ENCODE measurements at regions not wholly inside any gene's neighbourhood (a gene's known extent, or its start where the extent isn't known, plus 50 kb on each side); places are given as distances from the start of the nearest gene placed in this dataset.

DNA sequence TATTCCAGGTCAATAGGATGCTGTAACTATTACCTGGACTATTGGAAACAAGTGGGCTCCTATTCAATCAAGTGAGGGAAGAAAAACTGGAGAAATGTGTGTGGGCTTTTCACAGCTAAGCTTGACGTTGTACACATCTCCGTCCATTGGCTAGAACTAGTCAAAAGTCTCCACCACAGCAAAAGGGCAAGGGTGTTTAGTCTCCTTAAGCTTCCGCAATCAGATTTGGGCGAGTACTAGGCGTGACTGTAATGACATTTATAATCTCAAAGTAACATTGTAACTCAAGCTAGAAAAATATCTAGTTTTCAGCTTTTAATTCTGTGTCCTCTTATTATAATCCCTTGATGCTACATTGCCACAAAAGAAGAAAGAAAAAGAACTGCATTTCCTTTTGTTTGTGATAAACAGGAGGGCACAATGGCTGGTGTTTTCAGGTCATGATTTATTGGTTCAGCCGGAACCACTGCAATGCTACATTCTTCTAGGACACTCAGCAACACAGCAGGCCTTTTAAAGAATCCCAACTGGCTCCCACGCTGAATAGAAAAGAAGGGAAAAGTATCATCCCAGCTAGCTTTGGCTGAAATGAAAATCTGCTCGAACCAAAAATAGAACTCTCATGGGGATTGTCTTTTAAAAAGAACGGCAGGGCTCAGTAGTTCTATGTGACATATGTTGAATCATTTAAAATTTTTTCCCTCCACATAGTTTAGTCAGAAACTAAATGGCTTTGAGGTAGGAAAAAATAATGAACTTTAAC, 387.7 kb downstream of the BTBD3 start:
- no peak for DNase-seq

DNA sequence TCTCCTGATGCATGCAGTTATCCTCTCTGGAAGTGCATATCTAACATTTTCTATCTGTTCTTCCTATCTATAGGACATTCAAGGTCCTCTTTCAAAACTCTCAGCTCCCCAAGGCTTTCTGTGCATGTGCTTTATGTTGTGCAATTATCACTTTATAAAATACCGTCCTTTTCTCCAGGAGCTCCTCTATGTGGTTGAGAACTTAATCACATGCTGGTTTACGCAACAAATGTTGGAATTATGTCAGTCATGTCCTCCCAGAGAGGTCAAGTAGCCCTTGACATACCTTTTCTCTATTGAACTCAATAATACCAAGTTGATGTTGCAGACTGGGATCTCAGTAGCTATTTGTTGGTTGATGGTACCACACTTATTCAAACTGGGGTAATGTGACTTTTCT, 388.4 kb downstream of the BTBD3 start:
- DNase-seq: no peak

DNA sequence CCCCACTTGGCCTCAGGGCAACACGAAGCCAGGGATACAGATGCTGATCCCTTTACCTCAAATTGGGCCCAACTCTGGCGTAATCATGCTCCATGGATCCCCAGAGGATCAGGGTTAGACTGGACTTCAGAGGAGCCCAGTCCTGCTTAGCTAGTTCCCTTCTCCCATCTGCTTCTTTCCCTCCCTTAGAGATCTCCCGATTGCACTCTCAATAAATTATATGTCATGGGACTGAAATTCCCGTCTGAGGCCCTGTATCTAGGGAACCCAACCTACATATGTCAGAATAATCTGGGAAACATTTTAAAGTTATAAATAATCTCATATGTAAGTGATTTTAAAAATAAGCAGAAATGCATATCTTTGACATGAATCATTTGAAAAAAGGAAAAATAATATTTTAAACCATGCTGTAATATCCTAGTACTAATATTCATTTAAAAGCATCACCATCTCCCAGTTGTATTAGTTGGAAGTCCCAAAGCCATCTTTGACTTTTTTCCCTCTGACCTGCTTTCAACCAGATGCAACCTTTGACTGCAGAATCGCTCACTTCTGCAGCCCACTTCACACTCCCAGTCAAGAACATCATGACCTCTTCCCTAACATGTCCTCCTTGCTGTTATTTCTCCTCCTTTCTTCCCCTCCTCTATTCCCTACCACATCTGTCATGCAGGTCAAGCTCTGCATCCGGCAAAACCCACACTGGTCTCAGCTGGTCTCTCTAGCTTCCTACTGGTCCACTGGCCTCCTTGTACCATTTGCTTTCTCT, 393.6 kb downstream of the BTBD3 start:
- DNase-seq: no peak

DNA sequence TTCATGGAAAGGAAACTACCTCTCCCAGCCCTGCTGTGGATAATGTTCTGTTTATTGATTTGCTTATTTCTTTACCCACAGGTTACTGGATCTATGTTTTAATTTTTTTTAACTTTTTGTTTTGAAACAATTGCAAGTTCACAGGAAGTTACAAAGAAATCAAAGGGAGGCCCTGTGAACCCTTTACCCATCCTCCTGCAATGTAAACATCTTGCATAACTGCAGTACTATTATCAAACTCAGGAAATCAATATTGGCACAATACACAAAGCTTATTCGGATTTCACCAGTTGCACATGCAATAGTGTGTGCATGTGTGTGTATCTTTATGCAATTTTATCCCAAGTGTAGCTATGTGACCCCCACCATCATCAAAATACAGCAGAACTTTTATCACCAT, 398.0 kb downstream of the BTBD3 start:
- DNase-seq: no peak

DNA sequence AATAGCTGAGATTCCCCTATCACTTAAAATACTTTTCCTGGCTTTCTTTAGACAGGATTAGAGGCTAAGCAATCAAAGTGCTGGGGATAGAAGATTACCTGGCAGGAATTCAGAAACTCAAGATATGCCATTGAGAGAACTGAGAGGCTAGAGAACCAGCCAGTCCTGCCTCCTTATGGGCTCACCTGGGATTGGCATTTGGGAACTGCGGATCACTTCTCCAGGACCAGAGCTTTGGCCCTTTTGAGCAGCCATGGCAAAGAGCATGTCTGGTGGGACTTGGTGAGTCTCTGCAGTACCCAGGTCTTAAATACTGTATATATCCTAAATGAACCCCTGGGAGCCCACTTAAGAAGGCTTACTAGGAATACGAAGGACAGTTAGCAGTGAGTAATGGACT, 399.1 kb downstream of the BTBD3 start:
- no peak for DNase-seq

DNA sequence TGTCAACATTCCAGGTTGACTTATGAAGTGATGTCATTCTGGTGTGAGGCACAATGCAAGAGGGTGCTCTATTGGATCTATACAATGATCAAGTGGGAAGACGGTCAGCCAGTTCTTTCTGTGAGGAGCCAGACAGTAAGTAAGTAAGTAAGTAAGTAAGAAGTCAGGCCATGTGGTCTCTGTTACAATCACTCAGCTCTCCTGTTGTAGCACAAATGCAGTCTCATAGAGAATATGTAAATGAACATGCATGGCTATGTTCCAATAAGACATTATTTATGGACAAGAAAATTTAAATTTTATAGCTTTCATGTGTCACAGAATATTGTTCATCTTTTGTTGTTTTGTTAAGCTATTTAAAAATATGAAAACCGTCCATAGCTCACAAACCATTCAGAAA, 399.7 kb downstream of the BTBD3 start:
- DNase-seq: no peak

DNA sequence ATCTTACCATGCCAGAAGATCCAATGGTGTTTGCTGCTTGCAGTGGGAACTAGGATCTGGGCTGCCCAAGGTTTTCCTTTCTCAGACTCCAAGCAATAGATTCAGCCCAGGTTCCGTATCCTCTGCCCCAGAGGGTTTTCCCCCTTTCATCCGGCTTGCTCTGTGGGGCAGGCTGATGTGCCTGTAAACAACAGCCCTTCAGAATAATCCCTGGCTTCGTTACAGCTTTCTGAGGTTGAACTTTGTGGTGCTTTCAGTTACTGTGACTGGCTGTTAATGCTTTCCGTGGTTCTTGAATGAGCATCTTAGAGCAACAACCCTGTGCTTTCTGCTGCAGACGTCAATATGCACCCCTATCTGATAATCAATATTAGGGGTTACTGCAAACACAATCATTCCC, 400.4 kb downstream of the BTBD3 start:
- DNase-seq: no peak

DNA sequence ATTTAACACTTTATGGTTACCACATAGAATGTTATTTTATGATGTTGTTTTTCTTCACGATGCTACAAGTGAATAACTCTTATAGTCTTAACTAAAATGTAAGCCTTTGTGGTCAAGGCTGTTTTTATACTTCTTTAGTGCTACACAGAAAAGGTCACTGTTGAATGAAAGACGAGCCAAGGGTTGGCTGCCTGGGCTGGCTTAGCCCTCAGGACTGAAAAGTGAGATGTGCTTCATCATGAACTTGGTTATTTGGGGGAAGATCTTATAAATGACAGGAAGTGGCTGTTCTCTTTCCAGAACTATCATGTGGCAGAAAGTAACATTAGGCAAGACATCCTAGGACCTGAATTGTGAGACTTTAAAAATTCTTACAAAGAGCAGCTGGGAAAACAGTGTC, 404.0 kb downstream of the BTBD3 start:
- no peak for DNase-seq

DNA sequence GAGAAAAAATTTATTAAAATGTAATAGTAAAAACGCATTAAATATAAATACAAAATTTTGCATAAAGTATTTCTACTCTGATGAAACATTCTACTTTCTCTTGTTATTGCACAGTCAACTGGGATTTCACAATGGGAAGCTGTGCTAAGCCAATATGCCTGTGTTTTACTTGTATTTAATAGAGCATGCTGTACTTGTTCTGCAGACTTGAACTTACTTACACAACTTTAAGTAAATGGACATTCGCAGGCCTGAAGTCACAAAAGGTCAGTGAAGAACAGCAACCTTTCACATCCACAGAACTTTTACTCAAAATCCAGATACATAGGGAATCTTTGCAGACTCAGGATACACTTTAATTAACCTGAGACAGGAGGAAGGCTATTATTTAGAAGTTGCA, 409.5 kb downstream of the BTBD3 start:
- no peak for DNase-seq

DNA sequence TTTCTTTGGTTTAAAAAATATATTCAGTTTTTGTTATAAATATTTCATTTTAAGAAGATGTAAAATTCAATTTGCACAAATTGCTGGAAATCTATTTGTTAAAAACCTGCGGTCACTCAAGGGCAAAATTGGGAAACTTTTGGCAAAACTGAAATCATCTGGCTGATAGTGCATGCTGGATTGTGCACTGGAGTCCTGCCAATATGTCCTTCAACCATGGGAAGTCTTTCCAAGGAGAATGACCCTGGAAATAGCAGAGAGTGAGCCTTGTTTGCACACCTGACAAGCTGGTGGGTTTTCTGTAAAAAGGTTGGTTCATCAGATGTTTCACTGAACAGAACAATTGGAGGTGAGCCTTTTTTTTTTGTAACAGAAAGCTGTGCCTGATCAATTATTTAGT, 413.5 kb downstream of the BTBD3 start:
- no peak for DNase-seq

DNA sequence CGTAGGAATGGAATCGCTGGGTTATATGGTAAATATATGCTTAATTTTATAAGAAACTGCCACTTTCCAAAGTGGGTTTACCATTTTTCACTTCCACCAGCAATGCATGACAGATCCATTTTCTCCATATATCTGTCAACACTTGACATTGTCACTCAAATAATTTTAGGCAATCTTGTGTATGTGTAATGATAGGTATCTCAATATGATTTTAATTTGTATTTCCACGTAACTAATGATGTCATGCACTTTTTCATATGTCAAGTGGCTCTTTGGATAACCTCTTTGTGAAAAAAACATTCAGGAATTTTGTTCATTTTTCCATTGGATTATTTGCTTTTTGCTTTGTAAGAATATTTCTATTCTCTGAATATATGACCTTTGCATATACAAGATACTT, 419.9 kb downstream of the BTBD3 start:
- no peak for DNase-seq

DNA sequence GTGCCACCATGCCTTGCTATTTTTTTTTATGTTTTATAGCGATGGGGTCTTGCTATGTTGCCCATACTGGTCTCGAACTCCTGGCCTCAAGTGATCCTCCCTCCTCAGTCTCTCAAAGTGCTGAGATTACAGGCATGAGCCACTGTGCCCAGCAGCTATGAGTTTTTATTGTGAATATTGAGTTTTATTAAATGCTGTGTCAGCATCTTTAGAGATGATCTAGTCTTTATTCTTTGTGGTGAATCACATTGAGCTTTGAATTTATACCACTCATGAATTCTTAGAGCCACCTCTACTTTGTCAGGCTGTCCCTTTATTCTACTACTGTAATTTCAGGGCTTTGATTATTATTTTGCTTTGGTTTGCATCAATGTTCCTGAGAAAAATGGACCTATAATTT, 428.3 kb downstream of the BTBD3 start:
- DNase-seq: no peak

DNA sequence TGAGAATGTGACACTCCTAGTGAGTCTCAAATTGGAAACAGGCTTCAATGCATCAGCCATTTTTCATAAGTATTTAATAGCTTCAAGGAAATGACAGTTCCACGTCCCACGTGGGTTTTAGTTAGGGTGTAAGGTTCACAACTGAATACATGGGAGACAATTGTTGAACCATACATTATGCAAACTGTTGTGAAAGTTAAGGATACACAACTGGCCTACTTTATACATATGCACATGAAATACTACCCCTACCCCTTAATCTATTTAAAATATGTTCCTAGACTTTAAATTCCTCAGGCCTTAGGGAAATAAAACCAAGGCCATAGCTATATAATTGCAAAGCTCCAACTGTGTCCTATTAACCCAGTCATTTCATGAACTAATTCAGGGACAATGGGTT, 436.1 kb downstream of the BTBD3 start:
- no peak for DNase-seq

DNA sequence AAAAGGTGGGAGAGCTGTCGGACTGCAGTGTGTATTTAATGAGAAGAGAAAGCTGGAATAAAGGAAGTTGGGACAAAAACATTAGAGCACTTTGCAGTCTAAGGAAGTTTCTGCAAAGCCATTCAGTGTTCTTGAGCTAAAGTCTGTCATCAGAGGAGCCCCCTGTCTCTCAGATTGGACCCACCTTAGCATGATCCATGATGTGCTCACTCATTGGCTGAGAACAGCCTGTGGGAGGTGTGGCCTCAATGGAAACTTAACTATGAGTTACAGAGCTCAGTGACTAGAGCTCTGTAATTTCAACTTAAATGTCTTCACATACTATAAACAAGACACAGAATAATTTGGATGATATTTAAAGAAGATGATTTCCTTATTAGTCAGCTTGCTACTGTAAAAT, 437.0 kb downstream of the BTBD3 start:
- no peak for DNase-seq

DNA sequence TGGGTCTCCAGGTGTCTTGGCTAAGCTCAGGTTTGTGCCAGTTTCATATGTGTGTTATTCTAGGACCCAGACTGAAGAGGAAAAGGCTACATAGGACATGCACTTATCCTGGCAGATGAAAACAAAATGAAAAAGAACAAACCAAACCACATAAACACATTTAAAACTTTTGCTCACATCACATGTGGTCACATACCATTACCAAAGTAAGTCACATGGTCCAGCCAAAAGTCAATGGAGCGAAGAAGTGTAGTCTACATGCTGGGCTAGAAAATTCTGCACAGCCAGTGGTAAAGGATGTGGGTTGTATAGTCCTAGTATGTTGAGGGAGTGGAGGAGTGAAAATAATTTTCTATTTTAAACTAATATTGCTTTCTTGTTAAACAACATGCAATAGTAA, 437.5 kb downstream of the BTBD3 start:
- no peak for DNase-seq

DNA sequence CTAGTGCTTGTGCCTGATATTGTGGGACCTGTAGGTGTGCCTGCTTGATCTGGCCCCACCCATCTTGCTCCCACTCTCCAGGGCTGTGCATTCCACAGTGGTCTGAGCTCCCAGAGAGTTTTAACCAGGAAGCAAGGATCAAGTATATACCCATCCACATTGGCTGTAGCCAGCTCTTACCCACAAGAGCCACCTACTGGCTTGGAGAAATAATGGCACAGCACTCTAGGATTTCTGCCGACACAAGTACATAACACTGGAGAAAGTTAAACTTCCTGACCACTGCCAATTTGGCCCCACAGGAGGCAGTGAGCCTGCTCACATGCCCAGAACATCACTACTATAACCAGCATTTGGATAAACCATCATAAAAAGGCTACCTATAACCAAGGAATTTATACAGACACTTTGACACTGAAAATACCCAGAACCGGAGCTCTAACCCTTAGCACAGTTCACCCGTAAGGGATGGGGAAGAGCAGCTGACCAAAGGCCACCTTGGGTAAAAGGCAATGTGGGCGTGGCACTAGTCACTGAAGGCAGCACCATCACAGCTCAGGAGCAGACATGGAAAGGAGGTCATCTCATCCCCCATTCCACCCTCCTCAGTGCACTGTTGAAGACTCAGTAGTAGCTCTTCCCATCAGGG, 440.4 kb downstream of the BTBD3 start:
- no peak for DNase-seq

DNA sequence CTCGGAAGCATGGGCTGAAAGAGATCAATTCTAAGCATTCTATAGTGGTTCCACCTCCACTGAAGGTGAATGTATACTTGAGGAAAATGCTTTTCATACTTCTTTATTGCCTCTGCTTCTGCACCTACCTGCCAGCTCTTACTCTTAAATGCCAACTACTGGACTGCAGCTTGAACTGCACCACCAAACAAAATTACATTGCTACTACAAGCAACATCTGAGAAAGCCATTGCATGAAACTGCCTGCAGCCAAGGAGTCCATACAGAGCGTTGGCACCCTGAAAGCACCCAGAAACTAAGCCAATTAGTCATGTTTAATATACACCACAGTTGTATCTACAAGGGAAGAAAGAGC, 440.9 kb downstream of the BTBD3 start:
- DNase-seq: no peak

DNA sequence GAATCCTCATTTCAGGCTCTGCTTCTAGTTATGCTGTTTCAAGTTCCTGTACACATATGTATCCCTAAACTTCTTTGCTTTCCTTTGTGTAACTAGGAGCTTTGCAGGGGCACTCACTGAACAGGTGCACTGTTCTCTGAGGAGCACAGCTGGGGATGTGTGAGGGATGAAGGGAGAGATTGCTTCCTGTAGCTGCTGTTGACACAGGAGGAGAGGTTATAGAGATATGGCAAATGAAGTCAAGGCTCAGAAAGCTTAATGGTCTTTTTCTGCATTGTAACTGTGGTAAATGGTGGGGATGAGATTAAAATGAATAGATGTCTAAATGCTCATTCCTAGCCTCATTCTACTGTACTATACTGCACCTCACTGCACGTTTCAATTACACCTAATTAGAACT, 454.3 kb downstream of the BTBD3 start:
- no peak for DNase-seq

DNA sequence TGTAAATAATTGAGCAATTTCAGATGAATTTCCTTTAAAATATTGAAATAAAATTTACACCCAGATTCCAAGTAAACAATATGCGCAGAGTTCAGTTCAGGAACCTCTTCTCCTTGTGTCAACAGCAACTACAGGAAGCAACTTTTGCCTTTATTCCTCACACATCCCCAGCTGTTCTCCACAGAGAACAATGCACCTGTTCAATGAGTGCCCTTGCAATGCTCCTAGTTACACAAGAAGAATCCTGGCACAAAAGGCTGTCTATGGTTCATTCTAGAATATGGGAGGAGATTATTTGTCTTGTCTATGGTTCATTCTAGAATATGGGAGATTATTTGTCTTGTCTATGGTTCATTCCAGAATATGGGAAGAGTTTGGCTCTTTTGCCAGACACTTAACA, 454.9 kb downstream of the BTBD3 start:
- DNase-seq: no peak

DNA sequence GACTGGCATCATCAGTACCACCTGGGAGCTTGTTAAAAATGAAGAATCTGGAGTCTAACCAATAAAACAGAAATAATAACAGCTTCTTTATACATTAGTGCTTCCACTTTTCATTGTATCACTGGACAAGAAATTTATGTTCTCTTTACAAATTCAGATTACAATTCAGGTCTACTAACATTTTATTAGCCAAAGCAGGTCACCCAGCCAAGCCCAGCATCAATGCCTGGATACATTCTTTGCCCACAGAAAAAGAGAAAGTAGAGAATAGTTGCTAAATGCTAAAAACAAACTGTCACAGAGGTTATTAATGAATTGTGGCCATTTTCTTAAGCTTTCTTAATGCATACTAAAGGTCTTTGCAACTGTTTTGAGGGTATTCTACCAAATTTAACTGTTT, 458.3 kb downstream of the BTBD3 start:
- DNase-seq: no peak

DNA sequence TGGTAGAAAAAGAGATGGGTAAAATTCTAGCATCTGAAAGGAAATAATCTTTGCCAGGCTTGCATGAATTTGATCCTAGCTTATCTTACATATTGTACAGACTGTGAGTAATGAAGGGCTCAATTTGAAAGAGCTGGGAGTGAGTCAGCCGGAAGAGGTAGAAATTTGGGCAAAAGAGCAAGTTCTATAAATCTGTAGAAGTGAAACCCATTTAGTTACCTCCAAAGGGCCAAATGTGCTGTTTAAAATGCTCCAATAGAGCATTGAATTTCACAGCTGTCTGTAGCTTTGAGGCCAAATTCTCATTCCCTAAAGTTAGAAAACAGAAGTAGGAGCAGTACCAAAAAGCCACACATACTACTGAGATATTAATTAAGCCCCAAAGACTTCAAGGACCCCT, 466.1 kb downstream of the BTBD3 start:
- no peak for DNase-seq

DNA sequence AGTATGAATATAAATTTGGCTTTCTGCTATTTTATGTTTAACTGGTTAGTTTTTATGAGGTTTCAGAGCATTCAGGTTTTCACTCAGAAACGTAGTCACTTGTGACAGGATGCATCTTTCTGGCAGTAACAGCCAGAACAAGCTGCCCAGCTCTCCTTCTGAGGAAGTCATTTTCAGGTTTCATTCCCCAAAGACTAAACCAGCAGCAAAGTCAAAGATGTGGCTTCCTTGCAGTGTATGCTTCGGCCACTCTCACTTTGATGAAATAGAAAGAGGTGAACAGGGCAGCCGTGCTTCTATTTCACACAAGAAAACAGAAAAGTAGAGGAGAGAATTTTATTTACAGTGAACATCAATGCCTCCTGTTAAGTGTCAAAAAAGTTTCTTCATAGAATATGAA, 469.1 kb downstream of the BTBD3 start:
- DNase-seq: no peak

DNA sequence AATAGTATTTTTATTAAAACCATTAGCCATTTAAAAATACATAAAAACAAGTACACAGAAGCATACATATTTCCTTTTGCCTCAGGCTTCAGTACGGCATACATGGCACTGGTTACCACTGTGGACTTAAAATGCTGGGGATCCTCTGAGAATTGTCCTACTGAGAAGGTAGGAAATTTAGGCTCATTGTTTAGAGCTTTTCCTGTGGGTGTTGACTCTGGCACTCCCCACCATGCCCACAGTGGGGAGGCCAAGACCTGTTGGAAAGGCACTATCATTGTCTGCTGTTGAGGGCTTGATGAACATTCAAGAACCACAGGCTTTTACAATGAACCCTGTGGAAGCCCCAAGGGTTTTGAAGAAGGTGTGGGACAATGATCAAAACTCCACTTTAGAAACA, 473.4 kb downstream of the BTBD3 start:
- DNase-seq: no peak

DNA sequence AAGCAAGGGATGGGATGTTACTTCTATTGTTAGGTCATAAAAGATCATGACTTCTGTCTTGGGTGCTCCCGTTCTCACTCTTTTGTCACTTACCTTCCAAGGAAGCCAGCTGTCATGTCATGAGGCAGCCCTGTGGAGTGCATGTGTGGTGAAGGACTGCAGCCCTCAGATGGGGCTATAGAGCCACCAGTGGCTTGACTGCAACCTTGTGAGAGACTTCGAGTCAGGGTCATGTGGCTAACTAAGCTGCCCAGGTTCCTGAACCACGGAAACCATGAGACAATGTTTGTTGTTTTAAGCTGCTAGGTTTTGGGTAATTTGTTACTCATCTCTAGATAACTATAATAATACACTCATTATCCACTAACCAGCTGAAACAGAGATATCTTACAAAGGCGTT, 477.1 kb downstream of the BTBD3 start:
- no peak for DNase-seq

All from stimulated activated CD4-positive, alpha-beta T cell treated with anti-CD3 and anti-CD28 coated beads, Interleukin-4, amount 100 ng/mL, for 1 hour (primary cell).